Loucy (cell line): ENCODE measurements at regions not wholly inside any gene's neighbourhood (a gene's known extent, or its start where the extent isn't known, plus 50 kb on each side); places are given as distances from the start of the nearest gene placed in this dataset.

Experiments
- CTCF ChIP-seq: fragments of 200-600 bp; sonication (generic); conservative IDR thresholded peaks from 2 replicates; pipeline ENCODE4 v1.5.1; 2014; ENCODE audit warnings: mild to moderate bottlenecking, antibody characterized with exemption, low read length
- EZH2phosphoT487 ChIP-seq: fragments of 200-600 bp; IDR thresholded peaks from 2 replicates; pipeline ENCODE4 v1.6.1; 2018; ENCODE audit warnings: antibody characterized with exemption, mild to moderate bottlenecking, moderate library complexity, borderline replicate concordance

- TF ChIP-seq CTCF (no peak), EZH2phosphoT487 (no peak)
These were observed 98.1 kb upstream of the SEC14L1 start for GRCh38 chr17:77042476-77043231.
